Lower leg skin (tissue), 3 donors: ENCODE measurements at regions not wholly inside any gene's neighbourhood (a gene's known extent, or its start where the extent isn't known, plus 50 kb on each side); places are given as distances from the start of the nearest gene placed in this dataset.

Experiments used
- CTCF ChIP-seq, 3 donors: fragments of 450-650 bp; IDR thresholded peaks; one replicate each; pipeline ENCODE4 v1.5.1; 2016; ENCODE audit warnings: antibody characterized with exemption in 3 of 3, mild to moderate bottlenecking in 3 of 3, moderate library complexity in 2 of 3
- POLR2A ChIP-seq, 2 donors: fragments of 450-650 bp; IDR thresholded peaks; one replicate each; pipeline ENCODE4 v1.6.1; 2016 to 2017; ENCODE audit warnings: antibody characterized with exemption in 2 of 2, mild to moderate bottlenecking in 1 of 2, moderate library complexity in 1 of 2

GRCh38 chr21:27213303-27213702 is 246.4 kb upstream of the ADAMTS5 start:
- no peak for TF ChIP-seq CTCF (IDR thresholded peaks at IDR 0.05)
- TF ChIP-seq POLR2A (IDR thresholded peaks at IDR 0.05): no peak
